ENCODE measurements at regions not wholly inside any gene's neighbourhood (a gene's known extent, or its start where the extent isn't known, plus 50 kb on each side); places are given as distances from the start of the nearest gene placed in this dataset.
"Not testable (repeated sequence)": the region's sequence is repeated elsewhere in the genome, so short reads cannot be mapped to it uniquely, and the experiment has no call there.

GRCh38 chr4:8976466-8977128 is 105.0 kb upstream of the HMX1 start:
- not testable (repeated sequence) for DNase-seq

GRCh38 chr4:8972635-8973034 is 101.0 kb upstream of the HMX1 start:
- not testable (repeated sequence) for DNase-seq

GRCh38 chr4:8965896-8966295 is 94.3 kb upstream of the HMX1 start:
- DNase-seq, result not testable (repeated sequence)

GRCh38 chr4:8964201-8964788 is 92.7 kb upstream of the HMX1 start:
- not testable (repeated sequence) for DNase-seq

GRCh38 chr4:8963533-8963932 is 91.9 kb upstream of the HMX1 start:
- DNase-seq, result not testable (repeated sequence)

- peak; percentile 15 for DNase-seq
Measured at GRCh38 chr4:8961343-8961742, 89.7 kb upstream of the HMX1 start.

GRCh38 chr4:8959471-8959870 is 87.8 kb upstream of the HMX1 start:
- not testable (repeated sequence) for DNase-seq

- DNase-seq, result not testable (repeated sequence)
Measured at GRCh38 chr4:8954001-8954400, 82.4 kb upstream of the HMX1 start.

- DNase-seq, result not testable (repeated sequence)
Measured at GRCh38 chr4:8952791-8953190, 81.2 kb upstream of the HMX1 start.

- not testable (repeated sequence) for DNase-seq
Measured at GRCh38 chr4:8952109-8952508, 80.5 kb upstream of the HMX1 start.

- DNase-seq, result not testable (repeated sequence)
Measured at GRCh38 chr4:8945506-8945905, 73.9 kb upstream of the HMX1 start.

- not testable (repeated sequence) for DNase-seq
Measured at GRCh38 chr4:8943367-8943766, 71.7 kb upstream of the HMX1 start.

- DNase-seq, result not testable (repeated sequence)
Measured at GRCh38 chr4:8942088-8942487, 70.4 kb upstream of the HMX1 start.

GRCh38 chr4:8941492-8941805 is 69.8 kb upstream of the HMX1 start:
- DNase-seq, result not testable (repeated sequence)

- no peak for DNase-seq
Measured at GRCh38 chr4:8940792-8941491, 69.3 kb upstream of the HMX1 start.

GRCh38 chr4:8939840-8940742 is 68.5 kb upstream of the HMX1 start:
- DNase-seq, result peak; percentile 12

GRCh38 chr4:8939160-8939839 is 67.7 kb upstream of the HMX1 start:
- no peak for DNase-seq

GRCh38 chr4:8938623-8939022 is 67.0 kb upstream of the HMX1 start:
- DNase-seq, result no peak

- DNase-seq, result no peak
Measured at GRCh38 chr4:8938137-8938536, 66.5 kb upstream of the HMX1 start.

GRCh38 chr4:8932884-8933283 is 61.2 kb upstream of the HMX1 start:
- DNase-seq, result no peak

- DNase-seq, result no peak
Measured at GRCh38 chr4:8928074-8928473, 56.4 kb upstream of the HMX1 start.

GRCh38 chr4:8922481-8922880 is 50.8 kb upstream of the HMX1 start:
- DNase-seq, result no peak
